Endothelial cell of umbilical vein (primary cell): ENCODE measurements at regions not wholly inside any gene's neighbourhood (a gene's known extent, or its start where the extent isn't known, plus 50 kb on each side); places are given as distances from the start of the nearest gene placed in this dataset.

Experiments
- BruUV-seq: library from RNA; stranded (reverse); fragments of 400-500 nt; replicated peaks from 2 replicates; lab custom pipeline; 2021; lab: Mats Ljungman, UMichigan
- CTCF ChIA-PET: fragments of 300-600, 350-600 bp; sonication (Branson Sonifier 250); formaldehyde crosslinking; loops from one replicate; lab custom pipeline; 2021; ENCODE audit warnings: antibody characterized with exemption, inconsistent platforms; lab: Charles Lee
- POLR2A ChIA-PET: fragments of 300-600, 350-600 bp; sonication (Branson Sonifier 250); formaldehyde crosslinking; loops from one replicate; lab custom pipeline; 2021; ENCODE audit warnings: antibody characterized with exemption, inconsistent platforms; lab: Charles Lee
- DNase-seq: peaks from one replicate; pipeline ENCODE4 v3.0.0-alpha.2; 2011; ENCODE audit warnings: low read depth, low spot score
- FAIRE-seq: peaks from 2 replicates; lab custom pipeline; 2011; peaks lifted over from hg19 to GRCh38; lab: Jason Lieb, UNC
- H2AFZ ChIP-seq: 2 replicates; pipeline ENCODE4 v1.6.0; 2012; ENCODE audit warnings: low read depth, low read length, control low read depth, inconsistent platforms
- H3K27ac ChIP-seq: 2 replicates; pipeline ENCODE4 v1.5.1; 2011; ENCODE audit warnings: low read depth, mild to moderate bottlenecking, control low read depth, low read length, moderate library complexity; ENCODE audit not compliant: insufficient read depth
- H3K27me3 ChIP-seq, 2 experiments: 2 replicates each; pipeline versions ENCODE4 v1.6.0 to v1.6.1; 2011; ENCODE audit warnings: low read length in 2 of 2, mixed read lengths in 1 of 2; ENCODE audit not compliant: control insufficient read depth in 2 of 2, insufficient read depth in 2 of 2
- H3K36me3 ChIP-seq, 2 experiments: 2 replicates in 1 of 2; 3 replicates in 1 of 2; pipeline ENCODE4 v1.5.1; 2011; ENCODE audit warnings: low read length in 2 of 2, mild to moderate bottlenecking in 1 of 2, moderate library complexity in 1 of 2; ENCODE audit not compliant: control insufficient read depth in 2 of 2, insufficient read depth in 2 of 2; ENCODE audit errors: extremely low read depth in 1 of 2
- H3K4me1 ChIP-seq: 3 replicates; pipeline ENCODE4 v1.5.1; 2011; ENCODE audit warnings: mild to moderate bottlenecking, low read length; ENCODE audit not compliant: control insufficient read depth, insufficient read depth; ENCODE audit errors: extremely low read depth
- H3K4me2 ChIP-seq: 2 replicates; pipeline ENCODE4 v1.6.1; 2011; ENCODE audit warnings: low read length, control low read depth, mixed read lengths; ENCODE audit not compliant: insufficient read depth
- H3K4me3 ChIP-seq, 3 experiments: fragments of 200-600 bp in 1 of 3; sonication (generic), shearing (Covaris generic) in 1 of 3; replicated peaks in 1 of 3; 2 replicates each; pipeline ENCODE4 v1.5.1; 2011 to 2016; ENCODE audit warnings: control low read depth in 3 of 3, low read length in 3 of 3, mild to moderate bottlenecking in 2 of 3, inconsistent platforms in 1 of 3, low read depth in 1 of 3, moderate library complexity in 1 of 3; ENCODE audit not compliant: insufficient read depth in 1 of 3
- H3K79me2 ChIP-seq: 2 replicates; pipeline ENCODE4 v1.6.0; 2012; ENCODE audit warnings: low read length, inconsistent platforms; ENCODE audit not compliant: control insufficient read depth, insufficient read depth
- H3K9ac ChIP-seq: replicated peaks from 2 replicates; pipeline ENCODE3; 2011; ENCODE audit warnings: low read length, control low read depth; ENCODE audit not compliant: insufficient read depth; ENCODE audit errors: extremely low read depth
- H3K9me1 ChIP-seq: replicated peaks from 3 replicates; pipeline ENCODE4 v1.6.0; 2011; ENCODE audit warnings: mild to moderate bottlenecking, low read length; ENCODE audit not compliant: control insufficient read depth, insufficient read depth; ENCODE audit errors: extremely low read depth
- H3K9me3 ChIP-seq: replicated peaks from 2 replicates; pipeline ENCODE4 v1.5.1; 2012; ENCODE audit warnings: low read length, inconsistent platforms; ENCODE audit not compliant: control insufficient read depth, insufficient read depth
- H4K20me1 ChIP-seq: replicated peaks from 2 replicates; pipeline ENCODE3; 2011; ENCODE audit warnings: mild to moderate bottlenecking, low read length; ENCODE audit not compliant: control insufficient read depth, insufficient read depth; ENCODE audit errors: extremely low read depth
- EZH2 ChIP-seq: IDR thresholded peaks from 2 replicates; pipeline ENCODE4 v1.6.1; 2012; ENCODE audit warnings: borderline replicate concordance, low read depth, mild to moderate bottlenecking, moderate library complexity, low read length, inconsistent platforms; ENCODE audit not compliant: severe bottlenecking
- FOS ChIP-seq: IDR thresholded peaks from 2 replicates; pipeline ENCODE4 v1.6.1; 2011; ENCODE audit warnings: mild to moderate bottlenecking, low read length, moderate library complexity, borderline replicate concordance; ENCODE audit not compliant: insufficient read depth
- GATA2 ChIP-seq: IDR thresholded peaks from 2 replicates; pipeline ENCODE4 v1.7.0; 2011; ENCODE audit warnings: low read depth, mild to moderate bottlenecking, moderate library complexity, mixed read lengths, low read length; ENCODE audit not compliant: insufficient read length, insufficient read depth
- JUN ChIP-seq: IDR thresholded peaks from 2 replicates; pipeline ENCODE4 v1.6.1; 2011; ENCODE audit warnings: borderline replicate concordance, low read depth; ENCODE audit not compliant: insufficient read length, insufficient read depth
- MYC ChIP-seq: IDR thresholded peaks from one replicate; pipeline ENCODE4 v1.6.1; 2011; ENCODE audit warnings: mild to moderate bottlenecking, low read depth, low read length
- POLR2A ChIP-seq: IDR thresholded peaks from 2 replicates; pipeline ENCODE4 v1.6.1; 2012; ENCODE audit warnings: low read depth, mild to moderate bottlenecking, control low read depth, low read length
- POLR2AphosphoS5 ChIP-seq: IDR thresholded peaks from 2 replicates; pipeline ENCODE4 v1.6.1; 2012; ENCODE audit warnings: low read depth, mild to moderate bottlenecking, control low read depth, low read length, moderate library complexity; ENCODE audit not compliant: insufficient read depth
- dilution Hi-C: fragments of 300-500 bp; cut with MboI; formaldehyde crosslinking; loops from one replicate; pipeline ENCODE4 v1.15.0; 2019; ENCODE audit warnings: low sequenced_read_pairs; ENCODE audit not compliant: extremely low pct_ligation_motif_present
- intact Hi-C: fragments of 100-400 bp; cut with micrococcal nuclease; formaldehyde crosslinking; loops from one replicate; pipeline ENCODE4 v1.10.0; 2022
- TF ChIP-seq, protein P1 (sequence below): IDR thresholded peaks from 2 replicates; pipeline ENCODE4 v1.6.1; 2011; ENCODE audit not compliant: insufficient read depth, insufficient read length
- TF ChIP-seq, protein P2 (sequence below), 2 donors: IDR thresholded peaks; 1 replicate in 1 of 2; 2 replicates in 1 of 2; pipeline ENCODE4 v1.5.1; 2011; ENCODE audit warnings: low read length in 2 of 2, mild to moderate bottlenecking in 2 of 2, moderate library complexity in 2 of 2, control low read depth in 1 of 2, inconsistent platforms in 1 of 2, low read depth in 1 of 2; ENCODE audit not compliant: insufficient read depth in 1 of 2; ENCODE audit errors: extremely low read depth in 1 of 2

DNA sequence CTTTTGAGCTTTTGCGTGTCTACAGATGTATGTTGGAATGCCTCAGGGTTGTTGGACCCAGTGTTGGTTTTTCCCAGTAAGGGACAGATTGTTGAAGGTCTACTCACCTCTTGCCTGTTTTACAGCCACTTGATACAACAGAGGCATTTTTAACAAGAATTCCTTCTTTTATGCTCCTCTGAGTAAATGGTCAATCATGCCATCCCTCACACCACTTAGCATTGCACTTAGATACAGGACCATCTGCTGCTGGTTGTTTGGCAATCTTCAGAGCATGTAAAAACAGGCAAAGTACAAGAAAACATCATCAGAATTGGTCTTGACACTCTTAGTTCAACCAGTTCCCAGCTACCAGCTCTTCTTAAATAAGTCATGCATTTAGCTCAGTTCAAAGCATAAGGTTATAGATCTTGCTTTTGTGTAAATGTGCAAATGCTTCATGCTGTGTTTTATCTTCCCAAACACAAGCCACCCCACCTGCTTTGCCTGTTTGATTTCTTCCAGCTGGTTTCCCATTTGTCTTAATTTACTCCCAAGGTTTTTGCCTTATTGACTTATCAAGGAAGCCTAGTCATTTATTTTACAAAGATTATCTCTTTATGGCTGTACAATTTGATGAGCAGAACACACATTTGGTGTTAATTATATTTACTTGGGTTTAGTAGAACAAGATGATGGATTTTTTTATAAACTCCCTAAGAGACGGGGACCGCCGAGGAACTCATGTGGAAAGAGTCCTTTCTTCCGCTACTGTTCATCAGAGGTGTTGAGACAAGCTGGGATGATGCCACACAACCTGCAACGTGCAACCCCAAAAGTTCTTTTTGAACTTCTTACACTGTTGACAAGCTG is 136.6 kb downstream of the AHR start:
- POLR2A ChIA-PET = no interaction called here
- Histone ChIP-seq H3K36me3 (no peaks in the 10 kb centered on the region), H3K4me3 (no peak overlapping the region), H2AFZ (no peak overlapping the region), H3K9me1 (no peaks in the 10 kb centered on the region), H3K27me3 (no peaks in the 10 kb centered on the region), H3K9ac (no peak overlapping the region), H4K20me1 (no peaks in the 10 kb centered on the region), H3K4me2 (no peak overlapping the region), H3K4me1 (peaks cover 4% of the 10 kb centered on the region), H3K9me3 (no peaks in the 10 kb centered on the region), H3K27ac (no peak overlapping the region), H3K79me2 (no peaks in the 10 kb centered on the region)
- no peak for TF ChIP-seq JUN
- TF ChIP-seq GATA2 = no peak
- no peak for TF ChIP-seq EZH2
- TF ChIP-seq, protein P1, sequence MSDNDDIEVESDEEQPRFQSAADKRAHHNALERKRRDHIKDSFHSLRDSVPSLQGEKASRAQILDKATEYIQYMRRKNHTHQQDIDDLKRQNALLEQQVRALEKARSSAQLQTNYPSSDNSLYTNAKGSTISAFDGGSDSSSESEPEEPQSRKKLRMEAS = no peak
- TF ChIP-seq POLR2AphosphoS5 = no peak
- TF ChIP-seq FOS = no peak
- TF ChIP-seq POLR2A = no peak
- CTCF ChIA-PET = interaction anchor here (0.9 to 1.9 kb wide), 2 partner anchors 86 to 132 kb away, joined by 3 to 6 read pairs; no protein-coding TSS in a partner anchor
- DNase-seq (no peak), FAIRE-seq (no peak)
- dilution Hi-C loops = no loop called here
- intact Hi-C loops = no loop called here
- BruUV-seq = no TSS peak

DNA sequence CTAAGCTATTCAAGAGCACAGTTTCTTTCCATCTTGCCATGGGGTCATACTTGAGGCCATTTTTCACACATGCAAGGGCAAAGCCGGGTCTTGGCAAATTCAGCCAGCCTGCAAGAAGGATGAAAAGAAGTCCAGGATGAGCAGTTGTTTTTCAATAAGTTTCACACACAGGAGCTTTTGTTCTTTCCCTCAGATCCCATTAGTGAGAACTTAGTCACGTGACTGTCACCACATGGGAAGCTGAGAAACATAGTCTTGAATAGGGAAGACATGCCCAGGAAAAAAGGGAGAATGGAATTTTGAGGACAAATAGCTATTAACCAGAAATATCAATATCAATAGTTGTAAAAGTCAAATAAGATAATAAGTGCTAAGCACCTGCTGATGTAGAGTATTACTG is 137.7 kb downstream of the AHR start:
- Histone ChIP-seq H3K4me2 (no peak overlapping the region), H3K79me2 (no peaks in the 10 kb centered on the region), H3K9me3 (no peaks in the 10 kb centered on the region), H3K36me3 (no peaks in the 10 kb centered on the region), H3K9ac (no peak overlapping the region), H4K20me1 (no peaks in the 10 kb centered on the region), H3K27ac (no peak overlapping the region), H3K4me3 (no peak overlapping the region), H3K27me3 (no peaks in the 10 kb centered on the region), H3K4me1 (peaks cover 4% of the 10 kb centered on the region), H2AFZ (no peak overlapping the region), H3K9me1 (no peaks in the 10 kb centered on the region)
- TF ChIP-seq, protein P1 = no peak
- no peak for TF ChIP-seq JUN
- no peak for TF ChIP-seq POLR2AphosphoS5
- TF ChIP-seq FOS = no peak
- TF ChIP-seq EZH2 = no peak
- TF ChIP-seq GATA2 = no peak
- TF ChIP-seq, protein P2, sequence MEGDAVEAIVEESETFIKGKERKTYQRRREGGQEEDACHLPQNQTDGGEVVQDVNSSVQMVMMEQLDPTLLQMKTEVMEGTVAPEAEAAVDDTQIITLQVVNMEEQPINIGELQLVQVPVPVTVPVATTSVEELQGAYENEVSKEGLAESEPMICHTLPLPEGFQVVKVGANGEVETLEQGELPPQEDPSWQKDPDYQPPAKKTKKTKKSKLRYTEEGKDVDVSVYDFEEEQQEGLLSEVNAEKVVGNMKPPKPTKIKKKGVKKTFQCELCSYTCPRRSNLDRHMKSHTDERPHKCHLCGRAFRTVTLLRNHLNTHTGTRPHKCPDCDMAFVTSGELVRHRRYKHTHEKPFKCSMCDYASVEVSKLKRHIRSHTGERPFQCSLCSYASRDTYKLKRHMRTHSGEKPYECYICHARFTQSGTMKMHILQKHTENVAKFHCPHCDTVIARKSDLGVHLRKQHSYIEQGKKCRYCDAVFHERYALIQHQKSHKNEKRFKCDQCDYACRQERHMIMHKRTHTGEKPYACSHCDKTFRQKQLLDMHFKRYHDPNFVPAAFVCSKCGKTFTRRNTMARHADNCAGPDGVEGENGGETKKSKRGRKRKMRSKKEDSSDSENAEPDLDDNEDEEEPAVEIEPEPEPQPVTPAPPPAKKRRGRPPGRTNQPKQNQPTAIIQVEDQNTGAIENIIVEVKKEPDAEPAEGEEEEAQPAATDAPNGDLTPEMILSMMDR (IDR thresholded peaks at IDR 0.05; ENCODE audit: extremely low read depth in 1 of 2, insufficient read depth in 1 of 2, low read depth in 1 of 2, low read length in 2 of 2) = no peak
- TF ChIP-seq MYC = no peak
- no peak for TF ChIP-seq POLR2A
- ChIA-PET POLR2A (no interaction called here), CTCF (interaction anchor here (0.9 to 1.9 kb wide), 5 partner anchors 28 to 453 kb away, joined by 3 to 6 read pairs (median 4); no protein-coding TSS in a partner anchor)
- BruUV-seq = no TSS peak
- FAIRE-seq (no peak), DNase-seq (no peak)
- dilution Hi-C loops = no loop called here
- intact Hi-C loops = no loop called here
